Panc1 (cell line): ENCODE measurements at regions not wholly inside any gene's neighbourhood (a gene's known extent, or its start where the extent isn't known, plus 50 kb on each side); places are given as distances from the start of the nearest gene placed in this dataset.

Source experiments
- ATAC-seq: fragments of 200-7000 bp; cut with Tn5 transposase; 2 replicates; pipeline ENCODE4 v1.9.1; 2020; ENCODE audit warnings: mild to moderate bottlenecking, moderate library complexity
- BruUV-seq: library from RNA; stranded (reverse); fragments of 400-500 nt; replicated peaks from 2 replicates; lab custom pipeline; 2021; lab: Mats Ljungman, UMichigan
- CTCF ChIA-PET: fragments of 300-600 bp; sonication (Branson Sonifier 250); formaldehyde crosslinking; loops from one replicate; lab custom pipeline; 2022; ENCODE audit warnings: antibody characterized with exemption; lab: Charles Lee
- POLR2A ChIA-PET: fragments of 300-600 bp; sonication (Branson Sonifier 250); formaldehyde crosslinking; loops from one replicate; lab custom pipeline; 2022; ENCODE audit warnings: antibody characterized with exemption; lab: Charles Lee
- DNase-seq: peaks from one replicate; pipeline ENCODE4 v3.0.0-alpha.2; 2010; ENCODE audit warnings: low read depth, low spot score
- H3K27ac ChIP-seq: 2 replicates; pipeline ENCODE4 v1.5.1; 2011; ENCODE audit warnings: mild to moderate bottlenecking, low read length, inconsistent platforms
- H3K27me3 ChIP-seq: fragments of 200-500 bp; sonication (Bioruptor generic); 2 replicates; pipeline ENCODE4 v1.6.0; 2014; ENCODE audit warnings: low read length, inconsistent platforms; ENCODE audit not compliant: control insufficient read depth, insufficient read depth
- H3K36me3 ChIP-seq: fragments of 200-500 bp; sonication (Bioruptor generic); 2 replicates; pipeline ENCODE4 v1.5.1; 2014; ENCODE audit warnings: inconsistent platforms, mild to moderate bottlenecking, low read length, moderate library complexity; ENCODE audit not compliant: control insufficient read depth, insufficient read depth
- H3K4me1 ChIP-seq: 2 replicates; pipeline ENCODE4 v1.5.1; 2011; ENCODE audit warnings: inconsistent platforms, mild to moderate bottlenecking, low read length, moderate library complexity; ENCODE audit not compliant: control insufficient read depth, insufficient read depth
- H3K4me3 ChIP-seq, 2 experiments: 2 replicates each; pipeline ENCODE4 v1.5.1; 2011 to 2012; ENCODE audit warnings: low read depth in 2 of 2, low read length in 2 of 2, mild to moderate bottlenecking in 2 of 2, inconsistent platforms in 1 of 2, moderate library complexity in 1 of 2
- H3K9me3 ChIP-seq: fragments of 200-500 bp; sonication (Bioruptor generic); 2 replicates; pipeline ENCODE4 v1.5.1; 2014; ENCODE audit warnings: low read depth, mild to moderate bottlenecking, inconsistent platforms, low read length, moderate library complexity; ENCODE audit not compliant: control insufficient read depth, insufficient read depth
- POLR2AphosphoS5 ChIP-seq: IDR thresholded peaks from 2 replicates; pipeline ENCODE4 v1.6.1; 2012; ENCODE audit warnings: mild to moderate bottlenecking, low read depth, low read length, moderate library complexity
- SIN3A ChIP-seq: IDR thresholded peaks from 2 replicates; pipeline ENCODE4 v1.6.1; 2012; ENCODE audit warnings: low read depth, mild to moderate bottlenecking, low read length, moderate library complexity, borderline replicate concordance; ENCODE audit not compliant: insufficient read depth
- TCF7L2 ChIP-seq: IDR thresholded peaks from 2 replicates; pipeline ENCODE4 v1.6.1; 2011; ENCODE audit warnings: mild to moderate bottlenecking, low read depth, low read length, inconsistent platforms
- in situ Hi-C: cut with HindIII; loops from 2 replicates; pipeline ENCODE4 v1.10.0; 2016; ENCODE audit warnings: low sequenced_read_pairs, low pct_unique_long_range_greater_than_20kb
- intact Hi-C: fragments of 100-400 bp; cut with micrococcal nuclease; formaldehyde crosslinking; loops from one replicate; pipeline ENCODE4 v1.10.0; 2022; ENCODE audit not compliant: unreplicated experiment
- TF ChIP-seq, protein P1 (sequence below), 2 experiments: IDR thresholded peaks; 2 replicates each; pipeline ENCODE4 v1.6.1; 2011 to 2012; ENCODE audit warnings: low read depth in 2 of 2, control low read depth in 1 of 2, low read length in 1 of 2, mild to moderate bottlenecking in 1 of 2, moderate library complexity in 1 of 2; ENCODE audit not compliant: insufficient read depth in 1 of 2
- TF ChIP-seq, protein P2 (sequence below): fragments of 450-650 bp; IDR thresholded peaks from 2 replicates; pipeline ENCODE4 v1.5.1; 2017; ENCODE audit warnings: mild to moderate bottlenecking

DNA sequence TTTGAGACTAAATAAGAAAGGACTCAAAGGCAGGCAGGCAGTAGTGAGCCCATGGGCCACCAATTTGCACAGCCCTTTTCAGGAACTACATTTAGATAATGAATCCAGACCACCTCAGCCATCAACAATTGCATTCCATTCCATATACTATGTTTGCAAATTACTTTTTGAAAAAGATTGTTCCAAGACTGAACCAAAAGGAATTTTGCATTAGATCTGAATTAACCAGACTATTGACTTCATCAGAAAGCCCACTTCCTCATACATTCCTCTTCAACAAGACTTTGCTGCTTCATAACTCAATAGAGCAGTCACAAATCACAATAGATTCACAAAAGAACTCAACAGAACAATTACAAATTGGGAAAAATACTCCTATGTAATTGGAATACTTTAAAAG lies 229.1 kb downstream of the SIM1 start:
- no peaks in the 10 kb centered on the region for H3K36me3 ChIP-seq
- CTCF ChIA-PET, result no interaction called here
- in situ Hi-C loops (no loop called here), intact Hi-C loops (no loop called here)
- BruUV-seq, result no TSS peak
- H3K4me3 ChIP-seq, result no peak overlapping the region
- no peak overlapping the region for H3K27ac ChIP-seq
- no peaks in the 10 kb centered on the region for H3K27me3 ChIP-seq
- TF ChIP-seq, protein P1, sequence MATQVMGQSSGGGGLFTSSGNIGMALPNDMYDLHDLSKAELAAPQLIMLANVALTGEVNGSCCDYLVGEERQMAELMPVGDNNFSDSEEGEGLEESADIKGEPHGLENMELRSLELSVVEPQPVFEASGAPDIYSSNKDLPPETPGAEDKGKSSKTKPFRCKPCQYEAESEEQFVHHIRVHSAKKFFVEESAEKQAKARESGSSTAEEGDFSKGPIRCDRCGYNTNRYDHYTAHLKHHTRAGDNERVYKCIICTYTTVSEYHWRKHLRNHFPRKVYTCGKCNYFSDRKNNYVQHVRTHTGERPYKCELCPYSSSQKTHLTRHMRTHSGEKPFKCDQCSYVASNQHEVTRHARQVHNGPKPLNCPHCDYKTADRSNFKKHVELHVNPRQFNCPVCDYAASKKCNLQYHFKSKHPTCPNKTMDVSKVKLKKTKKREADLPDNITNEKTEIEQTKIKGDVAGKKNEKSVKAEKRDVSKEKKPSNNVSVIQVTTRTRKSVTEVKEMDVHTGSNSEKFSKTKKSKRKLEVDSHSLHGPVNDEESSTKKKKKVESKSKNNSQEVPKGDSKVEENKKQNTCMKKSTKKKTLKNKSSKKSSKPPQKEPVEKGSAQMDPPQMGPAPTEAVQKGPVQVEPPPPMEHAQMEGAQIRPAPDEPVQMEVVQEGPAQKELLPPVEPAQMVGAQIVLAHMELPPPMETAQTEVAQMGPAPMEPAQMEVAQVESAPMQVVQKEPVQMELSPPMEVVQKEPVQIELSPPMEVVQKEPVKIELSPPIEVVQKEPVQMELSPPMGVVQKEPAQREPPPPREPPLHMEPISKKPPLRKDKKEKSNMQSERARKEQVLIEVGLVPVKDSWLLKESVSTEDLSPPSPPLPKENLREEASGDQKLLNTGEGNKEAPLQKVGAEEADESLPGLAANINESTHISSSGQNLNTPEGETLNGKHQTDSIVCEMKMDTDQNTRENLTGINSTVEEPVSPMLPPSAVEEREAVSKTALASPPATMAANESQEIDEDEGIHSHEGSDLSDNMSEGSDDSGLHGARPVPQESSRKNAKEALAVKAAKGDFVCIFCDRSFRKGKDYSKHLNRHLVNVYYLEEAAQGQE (IDR thresholded peaks at IDR 0.05; ENCODE audit: insufficient read depth in 1 of 2, low read depth in 2 of 2, low read length in 1 of 2), result no peak
- TF ChIP-seq, protein P2, sequence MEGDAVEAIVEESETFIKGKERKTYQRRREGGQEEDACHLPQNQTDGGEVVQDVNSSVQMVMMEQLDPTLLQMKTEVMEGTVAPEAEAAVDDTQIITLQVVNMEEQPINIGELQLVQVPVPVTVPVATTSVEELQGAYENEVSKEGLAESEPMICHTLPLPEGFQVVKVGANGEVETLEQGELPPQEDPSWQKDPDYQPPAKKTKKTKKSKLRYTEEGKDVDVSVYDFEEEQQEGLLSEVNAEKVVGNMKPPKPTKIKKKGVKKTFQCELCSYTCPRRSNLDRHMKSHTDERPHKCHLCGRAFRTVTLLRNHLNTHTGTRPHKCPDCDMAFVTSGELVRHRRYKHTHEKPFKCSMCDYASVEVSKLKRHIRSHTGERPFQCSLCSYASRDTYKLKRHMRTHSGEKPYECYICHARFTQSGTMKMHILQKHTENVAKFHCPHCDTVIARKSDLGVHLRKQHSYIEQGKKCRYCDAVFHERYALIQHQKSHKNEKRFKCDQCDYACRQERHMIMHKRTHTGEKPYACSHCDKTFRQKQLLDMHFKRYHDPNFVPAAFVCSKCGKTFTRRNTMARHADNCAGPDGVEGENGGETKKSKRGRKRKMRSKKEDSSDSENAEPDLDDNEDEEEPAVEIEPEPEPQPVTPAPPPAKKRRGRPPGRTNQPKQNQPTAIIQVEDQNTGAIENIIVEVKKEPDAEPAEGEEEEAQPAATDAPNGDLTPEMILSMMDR, result no peak
- TF ChIP-seq TCF7L2, result no peak
- TF ChIP-seq POLR2AphosphoS5, result no peak
- no peak for TF ChIP-seq SIN3A
- no peaks in the 10 kb centered on the region for H3K4me1 ChIP-seq
- no peaks in the 10 kb centered on the region for H3K9me3 ChIP-seq
- no peak for ATAC-seq
- no peak for DNase-seq
- POLR2A ChIA-PET, result interaction anchor here (0.6 kb wide), 1 partner anchor 225 kb away, joined by 8 read pairs; no protein-coding TSS in a partner anchor

DNA sequence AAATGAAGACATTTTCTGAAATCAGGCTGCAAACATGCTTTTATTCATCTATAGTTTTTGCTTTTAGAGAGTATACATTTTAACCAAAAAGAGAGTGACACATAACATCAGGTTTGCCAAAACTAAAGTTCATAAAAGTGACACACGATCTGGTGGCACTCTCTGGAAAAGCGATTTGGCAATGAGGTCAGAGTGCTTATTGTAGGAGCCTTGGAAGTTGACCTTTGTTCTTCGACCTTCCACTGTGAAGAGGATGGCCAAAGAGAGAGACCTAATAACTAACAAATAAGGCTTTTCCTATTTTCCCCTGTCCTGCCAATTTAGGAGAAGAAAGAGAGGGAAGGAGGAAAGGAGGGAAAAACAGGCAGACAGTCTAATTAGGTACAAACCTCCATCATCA lies 230.1 kb downstream of the SIM1 start:
- Histone ChIP-seq H3K27me3 (no peaks in the 10 kb centered on the region), H3K27ac (no peak overlapping the region), H3K4me3 (no peak overlapping the region), H3K4me1 (no peaks in the 10 kb centered on the region), H3K9me3 (no peaks in the 10 kb centered on the region), H3K36me3 (no peaks in the 10 kb centered on the region)
- DNase-seq, result no peak
- intact Hi-C loops, result no loop called here
- CTCF ChIA-PET, result no interaction called here
- TF ChIP-seq SIN3A, result no peak
- TF ChIP-seq TCF7L2, result no peak
- TF ChIP-seq POLR2AphosphoS5, result no peak
- TF ChIP-seq, protein P2, result no peak
- TF ChIP-seq, protein P1 (IDR thresholded peaks at IDR 0.05; ENCODE audit: insufficient read depth in 1 of 2, low read depth in 2 of 2, low read length in 1 of 2), result no peak
- BruUV-seq, result no TSS peak
- no peak for ATAC-seq
- in situ Hi-C loops, result no loop called here
- POLR2A ChIA-PET, result no interaction called here
